ENCODE measurements at regions not wholly inside any gene's neighbourhood (a gene's known extent, or its start where the extent isn't known, plus 50 kb on each side); places are given as distances from the start of the nearest gene placed in this dataset.

DNA sequence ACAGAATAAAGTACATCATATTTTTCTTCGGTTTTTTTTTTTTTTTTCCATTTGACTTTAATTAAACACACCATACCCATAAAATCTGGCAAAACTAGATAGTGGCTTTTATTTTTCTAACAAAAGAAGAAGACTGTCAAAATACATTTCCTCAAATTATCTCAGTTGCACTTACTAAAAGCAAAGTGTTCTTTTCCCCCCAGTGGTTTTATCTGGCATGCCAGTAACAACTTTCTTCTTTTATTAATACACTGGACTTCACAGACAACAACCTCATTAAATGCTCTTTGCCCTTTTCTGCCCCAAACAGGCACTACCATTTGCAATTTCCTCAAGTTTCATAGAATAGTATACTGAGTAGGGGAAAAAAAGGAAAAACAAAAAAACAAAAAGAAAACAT is 1792.3 kb downstream of the EFNA5 start:
- no peaks in the 10 kb centered on the region for H3K27me3 Mint-ChIP-seq (ENCODE audit: low read depth)
- H3K14ac ChIP-seq (ENCODE audit: insufficient read depth, low read length) = no peak overlapping the region
- H2BK12ac ChIP-seq (ENCODE audit: insufficient read length, low read depth, low read length) = no peak overlapping the region
- no peak overlapping the region for H3T11ph ChIP-seq (ENCODE audit: low read length)
- no peaks in the 10 kb centered on the region for H3K36me3 Mint-ChIP-seq (ENCODE audit: insufficient read depth in 1 of 3, low read depth in 3 of 3)
- no peak overlapping the region for H4K91ac ChIP-seq (ENCODE audit: insufficient read length, low read depth, low read length)
- no peak overlapping the region for H3K4me3 Mint-ChIP-seq
- no peak overlapping the region for H3K4ac ChIP-seq (ENCODE audit: low read depth, low read length)
- no peaks in the 10 kb centered on the region for H3K9me3 Mint-ChIP-seq
- TF ChIP-seq, protein P1, sequence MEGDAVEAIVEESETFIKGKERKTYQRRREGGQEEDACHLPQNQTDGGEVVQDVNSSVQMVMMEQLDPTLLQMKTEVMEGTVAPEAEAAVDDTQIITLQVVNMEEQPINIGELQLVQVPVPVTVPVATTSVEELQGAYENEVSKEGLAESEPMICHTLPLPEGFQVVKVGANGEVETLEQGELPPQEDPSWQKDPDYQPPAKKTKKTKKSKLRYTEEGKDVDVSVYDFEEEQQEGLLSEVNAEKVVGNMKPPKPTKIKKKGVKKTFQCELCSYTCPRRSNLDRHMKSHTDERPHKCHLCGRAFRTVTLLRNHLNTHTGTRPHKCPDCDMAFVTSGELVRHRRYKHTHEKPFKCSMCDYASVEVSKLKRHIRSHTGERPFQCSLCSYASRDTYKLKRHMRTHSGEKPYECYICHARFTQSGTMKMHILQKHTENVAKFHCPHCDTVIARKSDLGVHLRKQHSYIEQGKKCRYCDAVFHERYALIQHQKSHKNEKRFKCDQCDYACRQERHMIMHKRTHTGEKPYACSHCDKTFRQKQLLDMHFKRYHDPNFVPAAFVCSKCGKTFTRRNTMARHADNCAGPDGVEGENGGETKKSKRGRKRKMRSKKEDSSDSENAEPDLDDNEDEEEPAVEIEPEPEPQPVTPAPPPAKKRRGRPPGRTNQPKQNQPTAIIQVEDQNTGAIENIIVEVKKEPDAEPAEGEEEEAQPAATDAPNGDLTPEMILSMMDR (conservative IDR thresholded peaks at IDR 0.05) = no peak; the same call in 2 of the 3 replicates
- no peak overlapping the region for H3K23ac ChIP-seq (ENCODE audit: insufficient read length, low read depth, low read length)
- no peak overlapping the region for H2BK5ac ChIP-seq (ENCODE audit: insufficient read length, low read length)
- H3K79me1 ChIP-seq (ENCODE audit: insufficient read depth, low read depth, low read length, poor library complexity, severe bottlenecking) = no peaks in the 10 kb centered on the region
- no peaks in the 10 kb centered on the region for H3K79me2 ChIP-seq (ENCODE audit: insufficient read depth, low read length)
- no peak overlapping the region for H3K4me2 ChIP-seq (ENCODE audit: insufficient read depth, insufficient read length, low read length)
- H3K27ac Mint-ChIP-seq = no peak overlapping the region; a peak in 1 of 7 replicates
- H3K9me3 ChIP-seq (ENCODE audit: control insufficient read depth, low read depth, low read length) = no peaks in the 10 kb centered on the region
- H2BK15ac ChIP-seq (ENCODE audit: low read depth, low read length) = no peak overlapping the region
- H3K27me3 ChIP-seq (ENCODE audit: insufficient read depth, low read length) = no peaks in the 10 kb centered on the region
- no peak overlapping the region for H2BK120ac ChIP-seq (ENCODE audit: low read depth, low read length, poor library complexity, severe bottlenecking)
- H4K5ac ChIP-seq (ENCODE audit: insufficient read length, low read depth, low read length) = no peak overlapping the region
- no peaks in the 10 kb centered on the region for H3K4me1 Mint-ChIP-seq
- H4K8ac ChIP-seq (replicated peaks; ENCODE audit: insufficient read length, low read depth, low read length) = no peak overlapping the region
- no peaks in the 10 kb centered on the region for H4K20me1 ChIP-seq (ENCODE audit: control insufficient read depth, insufficient read depth, insufficient read length)
- H3K9ac ChIP-seq (ENCODE audit: extremely low read depth, insufficient read length, low read length) = no peak overlapping the region
- H2AFZ ChIP-seq (ENCODE audit: low read length) = no peak overlapping the region
- no peak overlapping the region for H3K27ac ChIP-seq (ENCODE audit: insufficient read length, low read depth, low read length)
- no peaks in the 10 kb centered on the region for H3K4me1 ChIP-seq (ENCODE audit: insufficient read depth, low read length)
- H3K56ac ChIP-seq (ENCODE audit: insufficient read length, low read depth, low read length) = no peak overlapping the region
- H3K18ac ChIP-seq (ENCODE audit: insufficient read length, low read depth, low read length) = no peak overlapping the region
- no CpG with 5 or more reads among the region's 1 CpG for WGBS (ENCODE audit: extremely low coverage, insufficient read length, low lambda C conversion rate)
- no peak overlapping the region for H2AK5ac ChIP-seq (ENCODE audit: insufficient read length, low read length)
- no peak overlapping the region for H2BK20ac ChIP-seq (ENCODE audit: low read depth, low read length, poor library complexity, severe bottlenecking)
- DNase-seq = no peak
- H3K23me2 ChIP-seq (ENCODE audit: insufficient read length, low read depth, low read length, poor library complexity, severe bottlenecking) = no peaks in the 10 kb centered on the region
